ENCODE measurements at regions not wholly inside any gene's neighbourhood (a gene's known extent, or its start where the extent isn't known, plus 50 kb on each side); places are given as distances from the start of the nearest gene placed in this dataset.

- DNase-seq: no peak
- ATAC-seq: no peak
Observed at GRCh38 chr10:128701381-128701780, 575.2 kb upstream of the MKI67 start.

GRCh38 chr10:128701837-128702236, 575.6 kb upstream of the MKI67 start:
- Histone ChIP-seq H3K27ac (no peak overlapping the region), H3K27me3 (peaks cover 8% of the 10 kb centered on the region)

More at GRCh38 chr10:128701381-128701780, 575.2 kb upstream of the MKI67 start:
- intact Hi-C loops (cut with DNase I): no loop called here
- Histone ChIP-seq H3K9me3 (no peaks in the 10 kb centered on the region), H3K36me3 (no peaks in the 10 kb centered on the region), H3K4me3 (no peak overlapping the region), H3K27me3 (peaks cover 8% of the 10 kb centered on the region), H3K4me1 (no peaks in the 10 kb centered on the region), H3K27ac (no peak overlapping the region)
- TF ChIP-seq CTCF (IDR thresholded peaks at IDR 0.05): no peak

GRCh38 chr10:128704716-128705115, 578.5 kb upstream of the MKI67 start:
- Histone ChIP-seq H3K27ac (no peak overlapping the region), H3K9me3 (no peaks in the 10 kb centered on the region), H3K4me3 (no peak overlapping the region), H3K36me3 (no peaks in the 10 kb centered on the region), H3K4me1 (no peaks in the 10 kb centered on the region), H3K27me3 (peaks cover under 1% of the 10 kb centered on the region)
- ATAC-seq: no peak
- no peak for TF ChIP-seq CTCF (IDR thresholded peaks at IDR 0.05)
- intact Hi-C loops (cut with DNase I): no loop called here
- DNase-seq: no peak

More at GRCh38 chr10:128701837-128702236, 575.6 kb upstream of the MKI67 start:
- no peak for TF ChIP-seq CTCF (IDR thresholded peaks at IDR 0.05)
- H3K36me3 ChIP-seq: no peaks in the 10 kb centered on the region
- DNase-seq (no peak), ATAC-seq (no peak)
- intact Hi-C loops (cut with DNase I): no loop called here
- no peaks in the 10 kb centered on the region for H3K9me3 ChIP-seq
- H3K4me3 ChIP-seq: no peak overlapping the region
- no peaks in the 10 kb centered on the region for H3K4me1 ChIP-seq

GRCh38 chr10:128708182-128708581, 582.0 kb upstream of the MKI67 start:
- no peaks in the 10 kb centered on the region for H3K9me3 ChIP-seq
- DNase-seq (no peak), ATAC-seq (no peak)
- H3K27ac ChIP-seq: no peak overlapping the region
- no peak overlapping the region for H3K4me3 ChIP-seq
- no peak for TF ChIP-seq CTCF (IDR thresholded peaks at IDR 0.05)
- H3K27me3 ChIP-seq: peaks cover 12% of the 10 kb centered on the region
- intact Hi-C loops (cut with DNase I): no loop called here
- no peaks in the 10 kb centered on the region for H3K4me1 ChIP-seq
- H3K36me3 ChIP-seq: no peaks in the 10 kb centered on the region

GRCh38 chr10:128709686-128710085, 583.5 kb upstream of the MKI67 start:
- no peak for ATAC-seq
- Histone ChIP-seq H3K9me3 (no peaks in the 10 kb centered on the region), H3K27ac (no peak overlapping the region), H3K27me3 (peaks cover 12% of the 10 kb centered on the region), H3K36me3 (no peaks in the 10 kb centered on the region), H3K4me3 (no peak overlapping the region), H3K4me1 (no peaks in the 10 kb centered on the region)
- no peak for DNase-seq
- intact Hi-C loops (cut with DNase I): no loop called here
- no peak for TF ChIP-seq CTCF (IDR thresholded peaks at IDR 0.05)
